ENCODE measurements at regions not wholly inside any gene's neighbourhood (a gene's known extent, or its start where the extent isn't known, plus 50 kb on each side); places are given as distances from the start of the nearest gene placed in this dataset.
"Not testable (repeated sequence)": the region's sequence is repeated elsewhere in the genome, so short reads cannot be mapped to it uniquely, and the experiment has no call there.

- Mint-ChIP-seq H3K27ac (no peak overlapping the region), H3K9me3 (no peaks in the 10 kb centered on the region), H3K4me3 (no peak overlapping the region), H3K27me3 (ENCODE audit: low read depth) (peaks cover 2% of the 10 kb centered on the region), H3K36me3 (ENCODE audit: low read depth) (no peaks in the 10 kb centered on the region), H3K4me1 (ENCODE audit: low read depth) (no peaks in the 10 kb centered on the region)
- CTCF ChIA-PET = interaction anchor here (0.6 kb wide), 1 partner anchor 16 kb away, joined by 3 read pairs; no protein-coding TSS in a partner anchor
- intact Hi-C loops (cut with micrococcal nuclease) = no loop called here
- DNase-seq = no peak
Measured at GRCh38 chr2:187884003-187884402, 329.8 kb upstream of the TFPI start.

DNA sequence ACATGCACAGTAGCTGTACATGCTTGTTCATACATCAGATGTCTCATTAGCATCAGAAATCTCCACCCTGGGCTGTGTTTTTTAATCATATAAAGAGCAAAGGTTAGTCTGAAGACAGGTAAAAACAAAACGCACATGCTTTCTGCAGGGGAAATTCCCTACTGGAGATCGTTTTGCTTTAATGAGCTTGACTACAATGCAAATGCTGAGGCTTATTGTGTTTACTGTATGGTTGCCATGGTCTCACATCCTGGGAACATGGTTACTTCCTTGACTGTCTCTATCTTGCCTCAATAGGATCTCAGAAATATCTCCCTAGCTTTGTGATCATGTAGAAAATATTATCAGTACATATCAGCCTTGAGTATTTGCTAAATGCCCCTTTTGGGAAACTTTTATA lies 336.5 kb upstream of the TFPI start:
- CTCF ChIA-PET = no interaction called here
- H3K4me1 Mint-ChIP-seq (ENCODE audit: low read depth) = no peaks in the 10 kb centered on the region
- H3K36me3 Mint-ChIP-seq (ENCODE audit: low read depth) = no peaks in the 10 kb centered on the region
- H3K27ac Mint-ChIP-seq = no peak overlapping the region
- peaks cover 2% of the 10 kb centered on the region for H3K27me3 Mint-ChIP-seq (ENCODE audit: low read depth)
- DNase-seq = no peak
- H3K9me3 Mint-ChIP-seq = no peaks in the 10 kb centered on the region
- intact Hi-C loops (cut with micrococcal nuclease) = no loop called here
- no peak overlapping the region for H3K4me3 Mint-ChIP-seq

DNA sequence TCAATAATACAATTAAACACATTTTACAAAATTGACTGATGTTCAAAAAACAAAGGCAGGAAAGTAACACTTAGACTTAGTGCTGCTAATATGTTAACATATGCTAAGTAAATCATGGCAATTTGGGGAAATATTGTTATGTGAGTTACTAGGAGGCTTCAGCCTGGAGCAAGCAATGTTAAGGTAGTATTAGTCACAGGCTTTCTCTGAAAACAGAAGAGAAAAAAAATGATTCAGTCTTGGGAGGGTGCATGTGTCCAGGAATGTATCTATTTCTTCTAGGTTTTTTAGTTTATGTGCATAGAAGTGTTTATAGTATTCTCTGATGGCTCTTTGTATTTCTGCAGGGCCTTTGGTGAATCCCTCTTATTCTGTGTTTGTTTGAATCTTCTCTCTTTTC lies 345.8 kb upstream of the TFPI start:
- Mint-ChIP-seq H3K27ac (no peak overlapping the region), H3K27me3 (ENCODE audit: low read depth) (no peaks in the 10 kb centered on the region), H3K4me1 (ENCODE audit: low read depth) (no peaks in the 10 kb centered on the region), H3K4me3 (no peak overlapping the region), H3K9me3 (no peaks in the 10 kb centered on the region), H3K36me3 (ENCODE audit: low read depth) (no peaks in the 10 kb centered on the region)
- CTCF ChIA-PET = no interaction called here
- no peak for DNase-seq
- intact Hi-C loops (cut with micrococcal nuclease) = no loop called here

DNA sequence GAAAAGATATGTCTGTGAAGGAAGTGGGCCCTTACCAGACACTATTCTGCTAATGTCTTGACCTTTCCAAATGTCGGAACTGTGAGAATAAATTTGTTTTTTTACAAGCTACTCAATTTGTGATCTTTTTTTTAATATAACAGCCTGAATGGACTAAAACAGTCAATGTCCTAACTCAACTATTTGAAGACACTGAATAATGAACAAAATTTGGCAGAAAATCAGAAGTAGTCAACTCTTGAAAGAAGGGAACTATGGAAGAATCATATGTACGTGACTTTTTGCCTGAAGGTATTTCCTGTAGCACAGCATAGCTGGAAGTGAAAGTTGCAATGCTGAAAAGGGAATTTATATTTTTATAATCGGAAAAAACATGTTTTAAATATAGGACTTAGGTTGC lies 351.8 kb upstream of the TFPI start:
- CTCF ChIA-PET = no interaction called here
- H3K36me3 Mint-ChIP-seq (ENCODE audit: low read depth) = no peaks in the 10 kb centered on the region
- no peak overlapping the region for H3K27ac Mint-ChIP-seq
- H3K4me3 Mint-ChIP-seq = no peak overlapping the region
- no peaks in the 10 kb centered on the region for H3K4me1 Mint-ChIP-seq (ENCODE audit: low read depth)
- intact Hi-C loops (cut with micrococcal nuclease) = no loop called here
- no peak for DNase-seq
- no peaks in the 10 kb centered on the region for H3K27me3 Mint-ChIP-seq (ENCODE audit: low read depth)
- H3K9me3 Mint-ChIP-seq = no peaks in the 10 kb centered on the region

- H3K36me3 Mint-ChIP-seq (ENCODE audit: low read depth); H3K27ac Mint-ChIP-seq; H3K27me3 Mint-ChIP-seq (ENCODE audit: low read depth); H3K4me3 Mint-ChIP-seq; intact Hi-C loops (cut with micrococcal nuclease); DNase-seq; CTCF ChIA-PET; H3K9me3 Mint-ChIP-seq; H3K4me1 Mint-ChIP-seq (ENCODE audit: low read depth): not testable (repeated sequence)
Measured at GRCh38 chr2:187910922-187911321, 356.7 kb upstream of the TFPI start.

GRCh38 chr2:187912950-187913349 lies 358.7 kb upstream of the TFPI start:
- H3K27me3 Mint-ChIP-seq (ENCODE audit: low read depth) = no peaks in the 10 kb centered on the region
- CTCF ChIA-PET = interaction anchor here (0.6 kb wide), 1 partner anchor 56 kb away, joined by 5 read pairs; no protein-coding TSS in a partner anchor
- no peaks in the 10 kb centered on the region for H3K9me3 Mint-ChIP-seq
- no peaks in the 10 kb centered on the region for H3K36me3 Mint-ChIP-seq (ENCODE audit: low read depth)
- H3K4me3 Mint-ChIP-seq = no peak overlapping the region
- H3K4me1 Mint-ChIP-seq (ENCODE audit: low read depth) = no peaks in the 10 kb centered on the region
- no peak overlapping the region for H3K27ac Mint-ChIP-seq
- no peak for DNase-seq
- intact Hi-C loops (cut with micrococcal nuclease) = no loop called here

- Mint-ChIP-seq H3K4me1 (ENCODE audit: low read depth) (no peaks in the 10 kb centered on the region), H3K9me3 (no peaks in the 10 kb centered on the region), H3K27me3 (ENCODE audit: low read depth) (no peaks in the 10 kb centered on the region), H3K36me3 (ENCODE audit: low read depth) (no peaks in the 10 kb centered on the region), H3K27ac (no peak overlapping the region), H3K4me3 (no peak overlapping the region)
- intact Hi-C loops (cut with micrococcal nuclease) = no loop called here
- no peak for DNase-seq
- CTCF ChIA-PET = interaction anchor here (0.5 kb wide), 1 partner anchor 22 kb away, joined by 3 read pairs; no protein-coding TSS in a partner anchor
Measured at GRCh38 chr2:187915810-187916209, 361.6 kb upstream of the TFPI start.

- CTCF ChIA-PET = interaction anchor here (0.7 kb wide), 1 partner anchor 451 kb away, joined by 3 read pairs; no protein-coding TSS in a partner anchor
- no peaks in the 10 kb centered on the region for H3K4me1 Mint-ChIP-seq (ENCODE audit: low read depth)
Measured at GRCh38 chr2:187916799-187917198, 362.6 kb upstream of the TFPI start.

DNA sequence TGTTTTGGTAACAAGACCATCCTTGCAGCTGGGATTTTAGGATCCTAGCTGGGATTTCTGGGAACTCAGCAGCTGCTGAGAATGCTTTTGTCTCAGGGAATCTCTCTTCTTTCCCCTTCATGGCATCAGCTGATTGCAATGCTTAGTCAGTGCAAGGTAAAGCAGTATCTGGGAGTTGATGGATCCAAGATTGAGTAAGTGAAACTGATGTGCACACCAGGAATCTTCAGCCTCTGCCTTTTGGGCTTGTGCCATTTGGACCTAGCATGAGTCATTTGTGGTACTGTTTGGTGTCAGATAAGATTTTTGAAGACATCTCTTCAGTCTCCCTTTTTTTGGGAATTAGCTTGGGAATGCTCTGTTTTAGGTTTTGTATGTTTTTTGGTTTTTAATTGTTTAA lies 363.3 kb upstream of the TFPI start:
- H3K36me3 Mint-ChIP-seq (ENCODE audit: low read depth) = no peaks in the 10 kb centered on the region
- H3K27ac Mint-ChIP-seq = no peak overlapping the region
- no peak for DNase-seq
- intact Hi-C loops (cut with micrococcal nuclease) = no loop called here
- CTCF ChIA-PET = no interaction called here
- no peaks in the 10 kb centered on the region for H3K9me3 Mint-ChIP-seq
- no peak overlapping the region for H3K4me3 Mint-ChIP-seq
- no peaks in the 10 kb centered on the region for H3K27me3 Mint-ChIP-seq (ENCODE audit: low read depth)
- no peaks in the 10 kb centered on the region for H3K4me1 Mint-ChIP-seq (ENCODE audit: low read depth)

More at GRCh38 chr2:187916799-187917198, 362.6 kb upstream of the TFPI start:
- H3K27ac Mint-ChIP-seq = no peak overlapping the region
- DNase-seq = no peak
- H3K27me3 Mint-ChIP-seq (ENCODE audit: low read depth) = no peaks in the 10 kb centered on the region
- no peaks in the 10 kb centered on the region for H3K36me3 Mint-ChIP-seq (ENCODE audit: low read depth)
- no peak overlapping the region for H3K4me3 Mint-ChIP-seq
- intact Hi-C loops (cut with micrococcal nuclease) = no loop called here
- H3K9me3 Mint-ChIP-seq = no peaks in the 10 kb centered on the region

DNA sequence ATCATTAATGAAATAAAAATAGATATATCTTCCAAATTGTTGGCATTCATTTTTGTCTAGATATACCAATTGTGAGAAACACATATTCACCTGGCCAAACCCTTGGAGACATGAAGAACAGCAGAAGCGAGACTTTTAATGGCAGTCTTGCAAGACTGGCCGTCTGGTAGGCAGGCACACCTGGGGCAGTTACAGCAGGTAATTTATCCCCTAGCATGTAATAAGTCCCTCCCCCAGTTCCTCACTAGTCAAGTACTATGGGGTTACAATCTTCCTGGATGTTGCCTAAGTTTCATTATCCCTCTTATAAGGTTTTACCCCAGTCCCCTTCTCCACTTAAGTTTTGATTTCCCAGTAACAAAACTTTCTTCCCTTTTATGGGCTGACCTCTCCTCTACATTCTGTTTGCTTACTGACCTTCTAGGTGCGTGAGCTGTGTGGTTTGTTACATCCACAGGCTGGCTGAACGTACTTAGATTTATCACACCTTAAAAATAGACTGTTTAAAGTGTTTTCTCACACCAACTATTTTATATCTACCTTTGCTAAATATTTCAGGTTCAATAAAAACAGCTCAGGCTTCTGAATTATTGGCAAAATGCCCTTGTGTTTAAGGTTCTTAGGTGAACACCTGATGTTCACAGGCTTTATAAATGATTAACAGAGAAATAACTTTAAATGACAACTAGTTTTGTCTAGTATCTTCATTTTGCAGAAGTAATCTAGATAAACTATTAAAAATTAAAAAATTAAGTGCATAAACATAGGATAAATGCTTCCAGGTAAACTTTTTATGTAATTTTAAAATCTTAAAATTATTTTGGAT lies 365.0 kb upstream of the TFPI start:
- Mint-ChIP-seq H3K27ac (no peak overlapping the region), H3K4me3 (no peak overlapping the region), H3K9me3 (no peaks in the 10 kb centered on the region), H3K27me3 (ENCODE audit: low read depth) (no peaks in the 10 kb centered on the region), H3K4me1 (ENCODE audit: low read depth) (no peaks in the 10 kb centered on the region), H3K36me3 (ENCODE audit: low read depth) (no peaks in the 10 kb centered on the region)
- intact Hi-C loops (cut with micrococcal nuclease) = no loop called here
- DNase-seq = no peak
- CTCF ChIA-PET = interaction anchor here (0.9 kb wide), 1 partner anchor 23 kb away, joined by 3 read pairs; no protein-coding TSS in a partner anchor

DNA sequence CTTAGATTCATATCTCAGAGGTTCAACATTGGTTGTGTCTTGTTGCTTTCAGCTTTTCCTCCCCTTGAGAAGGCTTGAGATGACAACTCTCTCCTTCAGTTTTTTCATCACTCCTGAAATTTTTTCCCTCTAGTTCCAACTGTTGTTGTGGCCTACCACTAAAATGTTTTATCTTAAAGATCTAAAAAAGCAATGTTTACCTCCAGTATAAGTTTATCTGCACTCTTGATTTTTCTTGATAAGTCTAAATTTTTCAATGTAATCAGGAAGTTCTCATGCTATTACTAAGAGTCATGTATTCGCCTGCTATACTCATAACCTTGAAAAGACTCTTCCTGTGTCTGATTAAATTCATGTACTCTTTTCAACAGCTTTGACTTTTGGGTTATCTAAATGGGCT lies 366.3 kb upstream of the TFPI start:
- CTCF ChIA-PET = no interaction called here
- no peak overlapping the region for H3K27ac Mint-ChIP-seq
- H3K4me1 Mint-ChIP-seq (ENCODE audit: low read depth) = no peaks in the 10 kb centered on the region
- no peaks in the 10 kb centered on the region for H3K27me3 Mint-ChIP-seq (ENCODE audit: low read depth)
- no peaks in the 10 kb centered on the region for H3K9me3 Mint-ChIP-seq
- intact Hi-C loops (cut with micrococcal nuclease) = no loop called here
- no peaks in the 10 kb centered on the region for H3K36me3 Mint-ChIP-seq (ENCODE audit: low read depth)
- DNase-seq = no peak
- H3K4me3 Mint-ChIP-seq = no peak overlapping the region

- DNase-seq = no peak
- H3K36me3 Mint-ChIP-seq (ENCODE audit: low read depth) = no peaks in the 10 kb centered on the region
- H3K27me3 Mint-ChIP-seq (ENCODE audit: low read depth) = no peaks in the 10 kb centered on the region
- no peak overlapping the region for H3K4me3 Mint-ChIP-seq
- no peaks in the 10 kb centered on the region for H3K9me3 Mint-ChIP-seq
- no peaks in the 10 kb centered on the region for H3K4me1 Mint-ChIP-seq (ENCODE audit: low read depth)
- H3K27ac Mint-ChIP-seq = no peak overlapping the region
- CTCF ChIA-PET = interaction anchor here (0.6 kb wide), 1 partner anchor 389 kb away, joined by 3 read pairs; no protein-coding TSS in a partner anchor
- intact Hi-C loops (cut with micrococcal nuclease) = no loop called here
Measured at GRCh38 chr2:187922846-187923245, 368.6 kb upstream of the TFPI start.

- DNase-seq = no peak
- CTCF ChIA-PET = no interaction called here
- H3K27me3 Mint-ChIP-seq (ENCODE audit: low read depth) = no peaks in the 10 kb centered on the region
- intact Hi-C loops (cut with micrococcal nuclease) = no loop called here
- H3K4me1 Mint-ChIP-seq (ENCODE audit: low read depth) = no peaks in the 10 kb centered on the region
- H3K36me3 Mint-ChIP-seq (ENCODE audit: low read depth) = no peaks in the 10 kb centered on the region
- no peak overlapping the region for H3K4me3 Mint-ChIP-seq
- H3K9me3 Mint-ChIP-seq = no peaks in the 10 kb centered on the region
- H3K27ac Mint-ChIP-seq = no peak overlapping the region
Measured at GRCh38 chr2:187924293-187924692, 367.4 kb upstream of the GULP1 start.
